Lower lobe of right lung (tissue), 2 donors: ENCODE measurements at regions not wholly inside any gene's neighbourhood (a gene's known extent, or its start where the extent isn't known, plus 50 kb on each side); places are given as distances from the start of the nearest gene placed in this dataset.

Experiments
- ATAC-seq, 2 donors: fragments of 200-7000 bp; cut with Tn5 transposase; one replicate each; pipeline ENCODE4 v1.9.1; 2020 to 2022; ENCODE audit warnings: mild to moderate bottlenecking in 2 of 2, moderate library complexity in 2 of 2
- DNase-seq: peaks from one replicate; pipeline ENCODE4 v3.0.0-alpha.2; 2020
- H3K27ac ChIP-seq: fragments of 200-600 bp; one replicate; pipeline ENCODE4 v1.8.0; 2022
- H3K27me3 ChIP-seq: fragments of 200-600 bp; one replicate; pipeline ENCODE4 v1.8.0; 2022; ENCODE audit warnings: low read depth
- H3K36me3 ChIP-seq: fragments of 200-600 bp; one replicate; pipeline ENCODE4 v1.8.0; 2022; ENCODE audit warnings: mild to moderate bottlenecking
- H3K4me1 ChIP-seq: fragments of 200-600 bp; one replicate; pipeline ENCODE4 v1.8.0; 2022
- H3K4me3 ChIP-seq: fragments of 200-600 bp; one replicate; pipeline ENCODE4 v1.8.0; 2022; ENCODE audit warnings: mild to moderate bottlenecking
- H3K9me3 ChIP-seq: fragments of 200-600 bp; one replicate; pipeline ENCODE4 v1.8.0; 2022
- intact Hi-C: fragments of 100-400 bp; cut with DNase I; formaldehyde crosslinking; loops from one replicate; pipeline ENCODE4 v1.11.0; 2022
- TF ChIP-seq, protein P1 (sequence below): fragments of 200-600 bp; IDR thresholded peaks from one replicate; pipeline ENCODE4 v1.8.0; 2022; ENCODE audit warnings: antibody characterized with exemption, mild to moderate bottlenecking
- donor health status: DM: no; HTN: yes; CAD: no; lungs with severe emphysema.

DNA sequence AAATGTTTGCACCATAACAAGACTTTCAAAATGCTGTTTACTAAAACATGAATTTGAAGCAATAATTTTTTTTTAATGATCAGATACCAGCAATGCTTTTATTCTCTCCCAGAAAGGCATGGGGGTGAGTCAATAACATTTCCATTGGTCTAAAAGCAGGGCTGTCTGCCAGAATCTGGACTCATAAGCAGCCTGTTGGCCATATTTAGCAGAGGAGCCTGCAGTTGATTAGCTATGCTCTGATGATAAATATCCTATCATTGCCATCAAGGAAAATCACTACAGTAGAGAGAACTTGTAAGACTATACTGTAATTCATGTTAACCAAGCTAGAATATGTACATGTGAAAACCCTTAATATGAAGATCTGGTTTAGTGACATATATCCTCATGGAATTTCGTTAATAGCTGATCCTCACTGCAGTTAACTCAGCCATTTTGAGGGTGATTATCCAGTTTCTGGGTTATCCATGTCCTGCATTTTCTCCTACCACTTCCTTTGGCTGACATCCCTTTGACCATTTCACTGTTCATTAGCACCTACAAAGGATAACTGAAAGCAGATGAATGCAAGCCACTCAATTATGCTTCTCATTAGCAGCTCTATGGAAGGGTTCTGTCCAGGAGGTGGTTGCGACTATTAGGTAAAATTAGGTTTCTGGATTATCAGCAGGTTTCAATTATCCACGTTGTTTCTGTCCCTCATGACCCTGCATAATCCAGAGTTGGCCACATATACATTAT is 72.9 kb upstream of the DIAPH2 start:
- Histone ChIP-seq H3K27me3 (no peaks in the 10 kb centered on the region), H3K4me3 (no peak overlapping the region), H3K27ac (no peak overlapping the region), H3K4me1 (no peaks in the 10 kb centered on the region), H3K9me3 (no peaks in the 10 kb centered on the region), H3K36me3 (no peaks in the 10 kb centered on the region)
- ATAC-seq = no peak
- TF ChIP-seq, protein P1, sequence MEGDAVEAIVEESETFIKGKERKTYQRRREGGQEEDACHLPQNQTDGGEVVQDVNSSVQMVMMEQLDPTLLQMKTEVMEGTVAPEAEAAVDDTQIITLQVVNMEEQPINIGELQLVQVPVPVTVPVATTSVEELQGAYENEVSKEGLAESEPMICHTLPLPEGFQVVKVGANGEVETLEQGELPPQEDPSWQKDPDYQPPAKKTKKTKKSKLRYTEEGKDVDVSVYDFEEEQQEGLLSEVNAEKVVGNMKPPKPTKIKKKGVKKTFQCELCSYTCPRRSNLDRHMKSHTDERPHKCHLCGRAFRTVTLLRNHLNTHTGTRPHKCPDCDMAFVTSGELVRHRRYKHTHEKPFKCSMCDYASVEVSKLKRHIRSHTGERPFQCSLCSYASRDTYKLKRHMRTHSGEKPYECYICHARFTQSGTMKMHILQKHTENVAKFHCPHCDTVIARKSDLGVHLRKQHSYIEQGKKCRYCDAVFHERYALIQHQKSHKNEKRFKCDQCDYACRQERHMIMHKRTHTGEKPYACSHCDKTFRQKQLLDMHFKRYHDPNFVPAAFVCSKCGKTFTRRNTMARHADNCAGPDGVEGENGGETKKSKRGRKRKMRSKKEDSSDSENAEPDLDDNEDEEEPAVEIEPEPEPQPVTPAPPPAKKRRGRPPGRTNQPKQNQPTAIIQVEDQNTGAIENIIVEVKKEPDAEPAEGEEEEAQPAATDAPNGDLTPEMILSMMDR = no peak
- intact Hi-C loops = no loop called here
- no peak for DNase-seq

DNA sequence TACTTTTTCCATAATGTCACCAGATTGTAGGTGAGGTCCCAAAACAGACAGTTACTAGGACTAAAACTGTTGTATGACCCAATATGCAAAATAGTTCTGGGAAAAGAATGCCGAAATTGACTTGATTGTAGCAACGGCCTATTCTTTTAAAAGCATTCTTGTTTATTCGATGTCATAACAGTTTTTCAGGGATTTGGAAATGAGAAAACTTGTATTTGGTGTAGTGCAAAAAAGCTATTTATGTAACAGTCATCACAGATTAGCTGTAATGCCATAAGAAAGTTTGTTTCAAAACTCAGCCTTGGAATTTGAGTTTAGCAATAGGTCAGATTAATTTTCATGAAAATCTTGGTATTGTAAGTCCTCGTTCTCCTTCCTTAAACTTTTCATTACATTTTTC is 69.2 kb upstream of the DIAPH2 start:
- intact Hi-C loops = no loop called here
- no peak for DNase-seq

DNA sequence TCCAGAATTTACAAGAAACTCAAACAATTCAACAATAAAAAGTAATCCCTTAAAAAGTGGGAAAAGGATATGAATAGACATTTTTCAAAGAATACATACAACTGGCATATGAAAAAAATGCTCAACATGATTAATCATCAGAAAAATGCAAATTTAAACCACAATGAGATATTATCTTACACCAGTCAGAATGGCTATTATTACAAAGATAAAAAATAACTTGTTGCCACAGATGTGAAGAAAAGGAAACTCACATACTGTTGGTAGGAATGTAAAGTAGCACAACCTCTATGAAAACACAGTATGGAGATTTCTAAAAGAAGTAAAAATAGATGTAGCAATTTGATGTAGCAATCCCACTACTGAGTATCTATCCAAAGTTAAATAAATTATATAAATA is 65.1 kb upstream of the DIAPH2 start:
- DNase-seq (no peak), ATAC-seq (no peak)
- Histone ChIP-seq H3K4me3 (no peak overlapping the region), H3K27ac (no peak overlapping the region), H3K4me1 (no peaks in the 10 kb centered on the region), H3K27me3 (no peaks in the 10 kb centered on the region), H3K36me3 (no peaks in the 10 kb centered on the region), H3K9me3 (no peaks in the 10 kb centered on the region)
- intact Hi-C loops = no loop called here
- TF ChIP-seq, protein P1 = no peak

More for the DNA sequence above, 69.2 kb upstream of the DIAPH2 start:
- H3K36me3 ChIP-seq = no peaks in the 10 kb centered on the region
- H3K4me1 ChIP-seq = no peaks in the 10 kb centered on the region
- H3K4me3 ChIP-seq = no peak overlapping the region
- no peak for ATAC-seq
- no peak overlapping the region for H3K27ac ChIP-seq
- H3K27me3 ChIP-seq = no peaks in the 10 kb centered on the region
- TF ChIP-seq, protein P1 = no peak
- H3K9me3 ChIP-seq = no peaks in the 10 kb centered on the region

DNA sequence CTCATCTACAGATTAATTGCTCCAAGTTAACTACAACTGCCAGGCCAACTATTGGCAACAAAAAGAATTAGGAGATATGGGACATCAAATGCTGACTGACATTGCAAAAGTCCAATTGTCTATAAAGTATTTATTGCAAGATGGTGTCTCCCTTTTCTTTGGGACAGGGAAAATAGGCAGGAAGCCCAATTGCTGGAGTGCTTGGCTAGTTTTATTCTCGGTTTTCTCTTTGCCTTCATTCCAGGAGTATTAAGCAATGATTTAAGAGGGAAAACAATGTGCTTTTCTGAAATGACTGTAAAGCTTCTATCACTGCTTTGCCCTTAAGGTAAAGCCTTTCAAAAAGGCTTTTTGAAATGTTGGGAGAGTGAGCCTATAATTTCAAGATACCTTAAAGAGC is 62.8 kb upstream of the DIAPH2 start:
- Histone ChIP-seq H3K27me3 (no peaks in the 10 kb centered on the region), H3K4me3 (no peak overlapping the region), H3K4me1 (no peaks in the 10 kb centered on the region), H3K36me3 (no peaks in the 10 kb centered on the region), H3K9me3 (no peaks in the 10 kb centered on the region), H3K27ac (no peak overlapping the region)
- DNase-seq (no peak), ATAC-seq (no peak)
- TF ChIP-seq, protein P1 = no peak
- intact Hi-C loops = no loop called here
